Stomach (tissue), 4 donors: ENCODE measurements at regions not wholly inside any gene's neighbourhood (a gene's known extent, or its start where the extent isn't known, plus 50 kb on each side); places are given as distances from the start of the nearest gene placed in this dataset.

ENCODE experiments used
- CTCF ChIP-seq, 7 experiments: fragments of 450-650 bp in 4 of 7; fragments of 200-600 bp in 3 of 7; sonication (generic) in 3 of 7; IDR thresholded peaks; one replicate each; pipeline ENCODE4 v1.5.1; 2016 to 2019; ENCODE audit warnings: antibody characterized with exemption in 7 of 7, control low read depth in 2 of 7, mild to moderate bottlenecking in 1 of 7
- EP300 ChIP-seq: sonication (generic); formaldehyde crosslinking; IDR thresholded peaks from one replicate; pipeline ENCODE4 v1.6.1; 2017; ENCODE audit warnings: antibody characterized with exemption
- POLR2A ChIP-seq, 4 donors: fragments of 450-650 bp; IDR thresholded peaks; one replicate each; pipeline ENCODE4 v1.6.1; 2016; ENCODE audit warnings: antibody characterized with exemption in 4 of 4, control low read depth in 2 of 4, mild to moderate bottlenecking in 1 of 4, moderate library complexity in 1 of 4

- no peak for TF ChIP-seq CTCF (IDR thresholded peaks at IDR 0.05)
- no peak for TF ChIP-seq POLR2A (IDR thresholded peaks at IDR 0.05)
- no peak for TF ChIP-seq EP300
Measured at GRCh38 chr2:35081622-35082015, 1274.0 kb upstream of the CRIM1 start.
